IMR-90 (cell line): ENCODE measurements at regions not wholly inside any gene's neighbourhood (a gene's known extent, or its start where the extent isn't known, plus 50 kb on each side); places are given as distances from the start of the nearest gene placed in this dataset.

Experiments used
- ATAC-seq: fragments of 200-7000 bp; cut with Tn5 transposase; 2 replicates; pipeline ENCODE4 v1.9.1; 2020; ENCODE audit warnings: low read depth, mild to moderate bottlenecking, moderate library complexity
- BruUV-seq: library from RNA; stranded (reverse); fragments of 400-500 nt; replicated peaks from 2 replicates; lab custom pipeline; 2021; lab: Mats Ljungman, UMichigan
- CTCF ChIA-PET: fragments of 300-600 bp; formaldehyde crosslinking; extraction: SDS; loops from one replicate; lab custom pipeline; 2021; ENCODE audit warnings: antibody characterized with exemption; lab: Yijun Ruan, JAX
- POLR2A ChIA-PET: fragments of 300-600 bp; sonication (Branson Sonifier 250); formaldehyde crosslinking; loops from one replicate; lab custom pipeline; 2022; ENCODE audit warnings: antibody characterized with exemption; ENCODE audit not compliant: unreplicated experiment; lab: Charles Lee
- DNase-seq: peaks from one replicate; pipeline ENCODE4 v3.0.0; 2013
- H2AFZ ChIP-seq: replicated peaks from 2 replicates; pipeline ENCODE3; 2013; ENCODE audit warnings: low read length, mild to moderate bottlenecking; ENCODE audit not compliant: poor library complexity
- H2AK5ac ChIP-seq: 2 replicates; pipeline ENCODE4 v1.6.1; 2013; ENCODE audit warnings: low read depth, low read length, inconsistent platforms
- H2AK9ac ChIP-seq: replicated peaks from 2 replicates; pipeline ENCODE3; 2013; ENCODE audit warnings: mild to moderate bottlenecking, low read depth, low read length, moderate library complexity; ENCODE audit not compliant: poor library complexity
- H2BK120ac ChIP-seq: 2 replicates; pipeline ENCODE4 v1.6.1; 2013; ENCODE audit warnings: low read depth, low read length, inconsistent platforms
- H2BK15ac ChIP-seq: 3 replicates; pipeline ENCODE4 v1.6.1; 2013; ENCODE audit warnings: low read depth, low read length, inconsistent platforms
- H2BK20ac ChIP-seq: 2 replicates; pipeline ENCODE4 v1.6.1; 2013; ENCODE audit warnings: low read depth, mild to moderate bottlenecking, inconsistent platforms, low read length, moderate library complexity
- H2BK5ac ChIP-seq: 2 replicates; pipeline ENCODE4 v1.6.1; 2013; ENCODE audit warnings: mild to moderate bottlenecking, low read depth, low read length, inconsistent platforms; ENCODE audit not compliant: poor library complexity, severe bottlenecking
- H3K14ac ChIP-seq: replicated peaks from 2 replicates; pipeline ENCODE4 v1.6.1; 2013; ENCODE audit warnings: low read depth, low read length, inconsistent platforms
- H3K18ac ChIP-seq: 2 replicates; pipeline ENCODE4 v1.6.1; 2013; ENCODE audit warnings: low read depth, low read length, control low read depth
- H3K23ac ChIP-seq: 2 replicates; pipeline ENCODE4 v1.6.1; 2013; ENCODE audit warnings: low read depth, low read length, inconsistent platforms
- H3K27ac ChIP-seq: 2 replicates; pipeline ENCODE4 v1.5.1; 2013; ENCODE audit warnings: mild to moderate bottlenecking, control low read depth, low read length; ENCODE audit not compliant: insufficient read depth
- H3K27me3 ChIP-seq: 2 replicates; pipeline ENCODE4 v1.6.1; 2013; ENCODE audit warnings: low read length; ENCODE audit not compliant: control insufficient read depth, insufficient read depth
- H3K36me3 ChIP-seq: 2 replicates; pipeline ENCODE4 v1.6.1; 2013; ENCODE audit warnings: low read length, mixed read lengths; ENCODE audit not compliant: control insufficient read depth, insufficient read depth
- H3K4ac ChIP-seq: 2 replicates; pipeline ENCODE4 v1.6.1; 2013; ENCODE audit warnings: low read depth, low read length, inconsistent platforms
- H3K4me1 ChIP-seq: 2 replicates; pipeline ENCODE4 v1.6.1; 2013; ENCODE audit warnings: low read length, mixed read lengths; ENCODE audit not compliant: control insufficient read depth, insufficient read depth
- H3K4me2 ChIP-seq: 2 replicates; pipeline ENCODE4 v1.6.1; 2013; ENCODE audit warnings: low read depth, mild to moderate bottlenecking, control low read depth, low read length, moderate library complexity
- H3K4me3 ChIP-seq: 2 replicates; pipeline ENCODE4 v1.5.1; 2013; ENCODE audit warnings: low read depth, mild to moderate bottlenecking, control low read depth, low read length, moderate library complexity; ENCODE audit not compliant: insufficient read depth
- H3K56ac ChIP-seq: 2 replicates; pipeline ENCODE4 v1.6.1; 2013; ENCODE audit warnings: low read length, inconsistent platforms; ENCODE audit not compliant: insufficient read depth; ENCODE audit errors: extremely low read depth
- H3K79me1 ChIP-seq, 2 experiments: 2 replicates each; pipeline ENCODE4 v1.6.1; 2013; ENCODE audit warnings: low read length in 2 of 2, inconsistent platforms in 1 of 2, low read depth in 1 of 2
- H3K9ac ChIP-seq: 2 replicates; pipeline ENCODE4 v1.6.1; 2013; ENCODE audit warnings: low read depth, low read length, control low read depth
- H3K9me1 ChIP-seq: 2 replicates; pipeline ENCODE4 v1.6.1; 2013; ENCODE audit warnings: low read length, inconsistent platforms; ENCODE audit not compliant: insufficient read depth
- H3K9me3 ChIP-seq: 2 replicates; pipeline ENCODE4 v1.6.1; 2013; ENCODE audit warnings: low read length; ENCODE audit not compliant: control insufficient read depth, insufficient read depth
- H4K20me1 ChIP-seq: 2 replicates; pipeline ENCODE4 v1.6.1; 2013; ENCODE audit warnings: low read length, inconsistent platforms; ENCODE audit not compliant: insufficient read depth
- H4K5ac ChIP-seq: 2 replicates; pipeline ENCODE4 v1.6.1; 2013; ENCODE audit warnings: mild to moderate bottlenecking, low read depth, low read length, control low read depth
- H4K8ac ChIP-seq, 2 experiments: 2 replicates each; pipeline ENCODE4 v1.6.1; 2013; ENCODE audit warnings: low read depth in 2 of 2, low read length in 2 of 2, control low read depth in 1 of 2, inconsistent platforms in 1 of 2
- H4K91ac ChIP-seq: 2 replicates; pipeline ENCODE4 v1.6.1; 2013; ENCODE audit warnings: low read depth, low read length, inconsistent platforms; ENCODE audit not compliant: insufficient read depth
- CHD1 ChIP-seq: IDR thresholded peaks from 2 replicates; pipeline ENCODE4 v1.6.1; 2012; ENCODE audit warnings: low read depth, low read length, improper control_type of control experiment
- FOS ChIP-seq: fragments of 150-350 bp; IDR thresholded peaks from 2 replicates; pipeline ENCODE4 v1.6.1; 2016; ENCODE audit warnings: low read depth, low read length
- POLR2A ChIP-seq: IDR thresholded peaks from 2 replicates; pipeline ENCODE4 v1.6.1; 2012; ENCODE audit warnings: mild to moderate bottlenecking, low read depth, low read length
- RFX5 ChIP-seq: IDR thresholded peaks from 2 replicates; pipeline ENCODE4 v1.8.0; 2012; ENCODE audit warnings: low read depth, mild to moderate bottlenecking, low read length, moderate library complexity
- SMC3 ChIP-seq: fragments of 150-350 bp; IDR thresholded peaks from 2 replicates; pipeline ENCODE4 v1.6.1; 2016; ENCODE audit warnings: low read depth, mild to moderate bottlenecking, antibody characterized with exemption, low read length, moderate library complexity
- WGBS, 2 experiments: methylation state at CpG; one replicate each; pipeline versions ENCODE4 v1.1.5 to v1.1.7; 2013; ENCODE audit warnings: missing lambda C conversion rate in 2 of 2; ENCODE audit not compliant: insufficient read length in 1 of 2; ENCODE audit errors: extremely low coverage in 2 of 2; 5-methylcytosine and 5-hydroxymethylcytosine counted together
- dilution Hi-C: fragments of 300-500 bp; cut with HindIII; formaldehyde crosslinking; loops from one replicate; pipeline ENCODE4 v1.14.3; 2018; ENCODE audit warnings: low sequenced_read_pairs; ENCODE audit not compliant: unreplicated experiment
- in situ Hi-C: fragments of 300-500 bp; cut with MboI; formaldehyde crosslinking; loops from 3 replicates; pipeline ENCODE4 v1.14.3; 2019; ENCODE audit warnings: low sequenced_read_pairs, inconsistent platforms, mixed read lengths
- intact Hi-C: fragments of 100-400 bp; cut with micrococcal nuclease; formaldehyde crosslinking; loops from 2 replicates; pipeline ENCODE4 v1.10.0; 2022

- TF ChIP-seq FOS, result no peak
Observed at GRCh38 chr6:146883640-146884531, 285.1 kb downstream of the ADGB start (continued).

GRCh38 chr6:146884728-146885127 is 286.0 kb downstream of the ADGB start:
- Histone ChIP-seq H3K14ac (no peak overlapping the region), H3K27me3 (no peaks in the 10 kb centered on the region), H2AK9ac (no peak overlapping the region), H2AK5ac (no peak overlapping the region), H3K4me1 (peaks cover 5% of the 10 kb centered on the region; the same call in 1 of the 2 replicates), H3K27ac (no peak overlapping the region), H2BK5ac (no peak overlapping the region), H2BK15ac (no peak overlapping the region), H3K4ac (no peak overlapping the region), H2AFZ (no peak overlapping the region), H3K18ac (no peak overlapping the region), H4K5ac (no peak overlapping the region), H2BK120ac (no peak overlapping the region), H3K4me2 (no peak overlapping the region), H3K23ac (no peak overlapping the region), H3K9me1 (no peaks in the 10 kb centered on the region), H4K91ac (no peak overlapping the region), H3K56ac (no peak overlapping the region), H2BK20ac (no peak overlapping the region), H4K20me1 (no peaks in the 10 kb centered on the region), H4K8ac (no peak overlapping the region), H3K9ac (no peak overlapping the region), H3K79me1 (no peaks in the 10 kb centered on the region), H3K4me3 (no peak overlapping the region), H3K36me3 (no peaks in the 10 kb centered on the region), H3K9me3 (no peaks in the 10 kb centered on the region)
- TF ChIP-seq SMC3 (no peak), CHD1 (no peak), POLR2A (no peak), RFX5 (no peak)
- in situ Hi-C loops (no loop called here), intact Hi-C loops (no loop called here), dilution Hi-C loops (no loop called here)
- ChIA-PET CTCF (interaction anchor here (0.7 kb wide), 1 partner anchor 982 kb away, joined by 6 read pairs; no protein-coding TSS in a partner anchor), POLR2A (no interaction called here)
- no peak for ATAC-seq
- WGBS, 2 experiments, result no CpG with 5 or more reads among the region's 2 CpGs
- BruUV-seq, result no TSS peak
- no peak for DNase-seq
